HEK293 (cell line): ENCODE measurements at regions not wholly inside any gene's neighbourhood (a gene's known extent, or its start where the extent isn't known, plus 50 kb on each side); places are given as distances from the start of the nearest gene placed in this dataset.

Source experiments
- REST ChIP-seq: fragments of 450-650 bp; formaldehyde crosslinking; IDR thresholded peaks from 2 replicates; pipeline ENCODE4 v1.5.1; 2016; ENCODE audit warnings: missing biosample characterization, missing genetic modification characterization
- ZNF362 ChIP-seq: fragments of 450-650 bp; formaldehyde crosslinking; IDR thresholded peaks from 2 replicates; pipeline ENCODE4 v1.5.1; 2016; ENCODE audit warnings: missing biosample characterization, missing genetic modification characterization
- ZSCAN30 ChIP-seq: fragments of 450-650 bp; IDR thresholded peaks from 2 replicates; pipeline ENCODE4 v1.5.1; 2018; ENCODE audit warnings: missing biosample characterization, mild to moderate bottlenecking, missing genetic modification characterization, moderate library complexity

GRCh38 chr16:85483424-85483823, 129.7 kb upstream of the GSE1 start:
- TF ChIP-seq REST = no peak
- TF ChIP-seq ZSCAN30 = no peak
- TF ChIP-seq ZNF362 (tag by site-specific recombination) = no peak
